IMR-90 (cell line): ENCODE measurements at regions not wholly inside any gene's neighbourhood (a gene's known extent, or its start where the extent isn't known, plus 50 kb on each side); places are given as distances from the start of the nearest gene placed in this dataset.

Experiments
- CEBPB ChIP-seq: IDR thresholded peaks from 2 replicates; pipeline ENCODE4 v1.6.1; 2012; ENCODE audit warnings: low read depth, low read length, improper control_type of control experiment
- FOS ChIP-seq: fragments of 150-350 bp; IDR thresholded peaks from 2 replicates; pipeline ENCODE4 v1.6.1; 2016; ENCODE audit warnings: low read depth, low read length
- MXI1 ChIP-seq: IDR thresholded peaks from 2 replicates; pipeline ENCODE4 v1.6.1; 2012; ENCODE audit warnings: low read depth, mild to moderate bottlenecking, low read length, moderate library complexity, borderline replicate concordance
- NFE2L2 ChIP-seq: fragments of 150-350 bp; IDR thresholded peaks from 2 replicates; pipeline ENCODE4 v1.6.1; 2016; ENCODE audit warnings: low read depth, mild to moderate bottlenecking, low read length
- POLR2A ChIP-seq: IDR thresholded peaks from 2 replicates; pipeline ENCODE4 v1.6.1; 2012; ENCODE audit warnings: mild to moderate bottlenecking, low read depth, low read length
- RAD21 ChIP-seq: IDR thresholded peaks from 2 replicates; pipeline ENCODE4 v1.6.1; 2012; ENCODE audit warnings: low read length, improper control_type of control experiment
- RCOR1 ChIP-seq: IDR thresholded peaks from 2 replicates; pipeline ENCODE4 v1.6.1; 2012; ENCODE audit warnings: mild to moderate bottlenecking, low read length, improper control_type of control experiment; ENCODE audit not compliant: insufficient replicate concordance
- SMC3 ChIP-seq: fragments of 150-350 bp; IDR thresholded peaks from 2 replicates; pipeline ENCODE4 v1.6.1; 2016; ENCODE audit warnings: low read depth, mild to moderate bottlenecking, antibody characterized with exemption, low read length, moderate library complexity
- TF ChIP-seq, protein P1 (sequence below): conservative IDR thresholded peaks from 2 replicates; pipeline ENCODE4 v1.5.1; 2012; ENCODE audit warnings: mild to moderate bottlenecking, low read depth, low read length, improper control_type of control experiment

DNA sequence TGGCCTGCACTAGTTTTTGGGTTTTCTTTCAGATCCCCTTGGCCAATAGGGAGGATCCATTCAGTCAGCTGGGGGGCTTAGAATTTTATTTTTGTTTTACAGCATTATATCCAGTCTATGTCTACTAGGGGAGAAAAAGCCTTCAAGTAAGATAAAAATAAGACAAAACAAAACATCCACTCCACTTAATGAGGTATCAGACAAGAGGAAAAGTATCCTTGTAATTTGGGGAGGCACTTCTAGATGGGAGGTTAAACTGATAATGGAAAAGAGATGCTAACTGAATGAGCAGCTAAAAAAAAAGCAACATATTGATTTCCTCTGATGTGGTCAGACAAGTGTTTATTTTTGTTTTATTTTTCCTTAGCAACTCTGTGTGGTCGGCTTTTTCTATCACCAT, 278.0 kb upstream of the ANO3 start:
- TF ChIP-seq, protein P1, sequence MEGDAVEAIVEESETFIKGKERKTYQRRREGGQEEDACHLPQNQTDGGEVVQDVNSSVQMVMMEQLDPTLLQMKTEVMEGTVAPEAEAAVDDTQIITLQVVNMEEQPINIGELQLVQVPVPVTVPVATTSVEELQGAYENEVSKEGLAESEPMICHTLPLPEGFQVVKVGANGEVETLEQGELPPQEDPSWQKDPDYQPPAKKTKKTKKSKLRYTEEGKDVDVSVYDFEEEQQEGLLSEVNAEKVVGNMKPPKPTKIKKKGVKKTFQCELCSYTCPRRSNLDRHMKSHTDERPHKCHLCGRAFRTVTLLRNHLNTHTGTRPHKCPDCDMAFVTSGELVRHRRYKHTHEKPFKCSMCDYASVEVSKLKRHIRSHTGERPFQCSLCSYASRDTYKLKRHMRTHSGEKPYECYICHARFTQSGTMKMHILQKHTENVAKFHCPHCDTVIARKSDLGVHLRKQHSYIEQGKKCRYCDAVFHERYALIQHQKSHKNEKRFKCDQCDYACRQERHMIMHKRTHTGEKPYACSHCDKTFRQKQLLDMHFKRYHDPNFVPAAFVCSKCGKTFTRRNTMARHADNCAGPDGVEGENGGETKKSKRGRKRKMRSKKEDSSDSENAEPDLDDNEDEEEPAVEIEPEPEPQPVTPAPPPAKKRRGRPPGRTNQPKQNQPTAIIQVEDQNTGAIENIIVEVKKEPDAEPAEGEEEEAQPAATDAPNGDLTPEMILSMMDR, result no peak
- TF ChIP-seq POLR2A (no peak), RAD21 (no peak), MXI1 (no peak), SMC3 (no peak), RCOR1 (no peak), FOS (no peak), CEBPB (no peak), NFE2L2 (no peak)
